H54 (cell line): ENCODE measurements at regions not wholly inside any gene's neighbourhood (a gene's known extent, or its start where the extent isn't known, plus 50 kb on each side); places are given as distances from the start of the nearest gene placed in this dataset.

ENCODE experiments used
- DNase-seq: peaks from one replicate; pipeline ENCODE4 v3.0.0; 2011; ENCODE audit warnings: low spot score, mixed read lengths; ENCODE audit not compliant: insufficient read length
- FAIRE-seq: peaks from 3 replicates; lab custom pipeline; 2011; peaks lifted over from hg19 to GRCh38; lab: Jason Lieb, UNC
- POLR2A ChIP-seq: IDR thresholded peaks from 2 replicates; pipeline ENCODE4 v1.6.1; 2011; ENCODE audit warnings: low read depth, mild to moderate bottlenecking, low read length

DNA sequence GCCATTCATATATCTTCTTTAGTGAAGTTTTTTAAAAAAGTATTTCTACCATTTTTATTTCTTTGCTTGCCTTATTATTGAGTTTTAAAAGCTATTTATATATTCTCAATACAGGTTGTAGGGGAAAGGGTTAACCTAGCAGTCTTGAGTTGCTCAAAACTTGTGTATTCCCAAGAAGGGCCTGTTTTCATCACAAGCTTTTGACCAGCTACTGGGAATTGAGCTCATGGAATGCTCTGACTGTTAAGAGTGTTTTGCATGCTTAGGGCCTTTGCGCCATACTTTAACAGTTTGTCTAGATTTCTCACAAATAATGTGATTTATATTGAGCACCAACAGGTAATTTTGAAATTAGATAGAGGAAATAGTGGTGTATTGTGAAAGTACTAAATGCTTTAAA is 72.0 kb upstream of the CALCR start:
- FAIRE-seq (no peak), DNase-seq (no peak)
- TF ChIP-seq POLR2A: no peak

- no peak for TF ChIP-seq POLR2A
- no peak for FAIRE-seq
Observed at GRCh38 chr7:93636276-93636675, 61.8 kb upstream of the CALCR start.

GRCh38 chr7:93632371-93632770 is 57.8 kb upstream of the CALCR start:
- no peak for TF ChIP-seq POLR2A
- no peak for DNase-seq
- FAIRE-seq: no peak

More at GRCh38 chr7:93636276-93636675, 61.8 kb upstream of the CALCR start:
- DNase-seq: no peak

GRCh38 chr7:93629291-93629801 is 54.8 kb upstream of the CALCR start:
- no peak for DNase-seq
- FAIRE-seq: no peak
- TF ChIP-seq POLR2A: no peak

DNA sequence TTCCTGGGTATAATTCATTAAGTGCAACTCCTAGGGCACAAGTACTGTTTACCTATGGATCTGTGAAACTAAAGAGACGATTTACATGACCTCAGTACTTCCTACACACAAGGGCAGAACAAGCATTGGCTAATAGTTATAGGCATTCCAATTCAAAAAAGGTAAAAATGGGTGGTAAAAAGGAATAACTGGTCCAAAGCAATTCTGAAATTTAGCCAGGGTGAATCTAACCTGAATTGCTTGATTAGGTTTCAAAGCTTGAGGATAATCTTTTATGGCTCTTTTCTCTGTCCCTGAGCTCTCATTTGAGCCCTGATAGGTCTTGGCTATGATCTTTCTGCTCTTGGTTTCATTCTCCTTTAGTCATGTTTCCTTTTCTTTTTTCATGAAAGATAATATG is 52.3 kb upstream of the CALCR start:
- no peak for TF ChIP-seq POLR2A
- DNase-seq (no peak), FAIRE-seq (no peak)
